WI38 (cell line): ENCODE measurements at regions not wholly inside any gene's neighbourhood (a gene's known extent, or its start where the extent isn't known, plus 50 kb on each side); places are given as distances from the start of the nearest gene placed in this dataset.

Experiments used
- H3K4me3 ChIP-seq: 2 replicates; pipeline ENCODE4 v1.5.1; 2011; ENCODE audit warnings: low read depth, mild to moderate bottlenecking, control low read depth, low read length
- TF ChIP-seq, protein P1 (sequence below): IDR thresholded peaks from 2 replicates; pipeline ENCODE4 v1.5.1; 2012; ENCODE audit warnings: low read depth, mild to moderate bottlenecking, control low read depth, low read length

DNA sequence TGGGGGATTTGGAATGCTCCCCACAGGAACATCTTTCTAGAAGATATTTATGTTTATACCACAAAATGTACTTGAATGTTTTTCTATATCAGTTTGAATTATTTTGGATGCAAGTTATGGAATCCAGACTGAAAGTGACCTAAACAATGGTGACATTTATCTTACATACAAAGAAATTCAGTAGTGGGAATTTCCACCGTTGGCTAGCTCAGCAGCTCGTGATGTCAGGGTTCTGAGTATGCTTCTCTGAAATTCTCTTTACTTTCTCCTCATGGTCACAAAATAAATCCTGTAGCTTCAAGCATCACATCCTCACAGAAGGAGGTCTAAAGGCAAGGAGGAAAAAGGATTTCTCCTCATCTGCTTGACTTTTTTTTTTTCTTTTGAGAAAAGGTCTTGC, 105.3 kb downstream of the AKAIN1 start:
- H3K4me3 ChIP-seq, result no peak overlapping the region
- TF ChIP-seq, protein P1, sequence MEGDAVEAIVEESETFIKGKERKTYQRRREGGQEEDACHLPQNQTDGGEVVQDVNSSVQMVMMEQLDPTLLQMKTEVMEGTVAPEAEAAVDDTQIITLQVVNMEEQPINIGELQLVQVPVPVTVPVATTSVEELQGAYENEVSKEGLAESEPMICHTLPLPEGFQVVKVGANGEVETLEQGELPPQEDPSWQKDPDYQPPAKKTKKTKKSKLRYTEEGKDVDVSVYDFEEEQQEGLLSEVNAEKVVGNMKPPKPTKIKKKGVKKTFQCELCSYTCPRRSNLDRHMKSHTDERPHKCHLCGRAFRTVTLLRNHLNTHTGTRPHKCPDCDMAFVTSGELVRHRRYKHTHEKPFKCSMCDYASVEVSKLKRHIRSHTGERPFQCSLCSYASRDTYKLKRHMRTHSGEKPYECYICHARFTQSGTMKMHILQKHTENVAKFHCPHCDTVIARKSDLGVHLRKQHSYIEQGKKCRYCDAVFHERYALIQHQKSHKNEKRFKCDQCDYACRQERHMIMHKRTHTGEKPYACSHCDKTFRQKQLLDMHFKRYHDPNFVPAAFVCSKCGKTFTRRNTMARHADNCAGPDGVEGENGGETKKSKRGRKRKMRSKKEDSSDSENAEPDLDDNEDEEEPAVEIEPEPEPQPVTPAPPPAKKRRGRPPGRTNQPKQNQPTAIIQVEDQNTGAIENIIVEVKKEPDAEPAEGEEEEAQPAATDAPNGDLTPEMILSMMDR, result no peak

DNA sequence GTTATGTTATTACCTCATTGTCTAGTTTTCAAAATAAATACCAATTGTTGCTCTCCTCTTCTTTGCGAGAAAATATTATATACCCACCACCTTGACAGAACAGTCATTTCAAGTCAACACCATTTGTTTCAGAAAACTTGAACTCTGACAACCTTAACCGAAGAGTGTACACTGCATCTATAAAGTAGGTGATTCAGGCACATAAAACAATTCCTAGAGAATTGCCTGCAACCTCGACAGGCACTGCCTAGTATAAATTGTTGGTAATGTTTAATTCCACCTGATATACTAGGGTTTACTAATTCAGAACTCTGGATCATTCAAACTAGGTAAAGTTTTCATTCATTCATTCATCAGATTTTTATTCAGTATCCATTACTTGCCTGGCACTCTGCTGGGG, 121.8 kb downstream of the AKAIN1 start:
- TF ChIP-seq, protein P1, result no peak
- no peak overlapping the region for H3K4me3 ChIP-seq

DNA sequence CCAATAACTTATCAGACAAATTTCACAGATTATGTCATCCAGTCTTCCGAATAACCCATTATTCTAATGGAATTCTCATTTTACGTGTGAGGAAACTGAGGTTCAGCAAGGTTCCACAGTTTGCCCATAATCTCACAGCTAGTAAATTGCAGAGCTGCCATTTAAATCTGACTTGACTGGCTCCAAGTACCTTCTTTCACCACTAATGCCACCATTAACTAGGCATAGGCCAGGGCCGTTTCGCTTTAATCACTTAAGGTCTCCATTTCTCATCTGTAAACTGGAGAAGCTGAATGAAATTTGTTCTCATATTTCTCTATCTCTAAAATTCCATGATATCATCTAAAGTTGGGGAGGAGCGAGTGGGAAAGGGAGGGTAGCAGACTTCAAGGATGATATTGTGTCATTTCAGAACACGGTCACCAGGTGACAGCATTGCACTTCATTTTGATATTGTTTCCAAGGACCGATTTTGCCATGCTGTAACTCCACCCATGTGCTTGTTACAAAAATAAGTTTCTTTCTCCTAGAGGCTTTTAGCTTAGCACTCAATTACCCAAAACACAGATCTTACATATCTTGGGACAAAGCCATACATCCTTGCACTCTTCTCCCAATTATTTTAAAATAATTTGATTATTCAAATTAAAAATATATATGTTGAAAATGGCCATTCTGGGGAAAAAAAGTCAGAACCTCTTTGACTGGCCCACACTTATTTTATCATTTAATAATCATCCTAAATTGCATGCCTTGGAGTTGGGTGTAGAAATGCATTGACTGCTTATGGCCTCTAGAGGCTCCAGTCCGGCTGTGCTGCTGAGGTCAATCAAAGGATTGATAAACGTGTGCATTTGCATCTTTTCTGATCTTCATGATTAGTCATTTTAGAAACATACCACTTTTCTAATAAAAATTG, 123.8 kb downstream of the AKAIN1 start:
- TF ChIP-seq, protein P1, result no peak
- H3K4me3 ChIP-seq, result no peak overlapping the region

DNA sequence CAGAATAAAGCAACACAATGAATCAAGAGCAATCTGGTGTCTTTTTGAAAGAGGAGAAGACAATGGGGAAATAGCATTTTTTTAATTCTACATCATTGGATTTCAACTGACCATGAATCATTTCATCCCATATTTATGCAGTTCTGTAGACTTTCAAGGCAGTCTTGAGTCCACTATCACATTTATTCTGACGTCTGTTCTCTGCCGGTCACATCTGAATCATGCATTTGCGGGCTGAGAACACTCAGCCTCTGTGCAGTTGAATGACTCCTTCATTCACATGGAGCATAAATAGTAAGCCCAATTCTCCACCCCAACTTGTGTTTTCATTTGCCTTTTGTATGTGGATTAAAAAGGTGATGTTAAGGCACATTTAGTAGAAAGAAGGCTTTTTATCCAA, 128.2 kb downstream of the AKAIN1 start:
- TF ChIP-seq, protein P1, result no peak
- H3K4me3 ChIP-seq, result no peak overlapping the region

DNA sequence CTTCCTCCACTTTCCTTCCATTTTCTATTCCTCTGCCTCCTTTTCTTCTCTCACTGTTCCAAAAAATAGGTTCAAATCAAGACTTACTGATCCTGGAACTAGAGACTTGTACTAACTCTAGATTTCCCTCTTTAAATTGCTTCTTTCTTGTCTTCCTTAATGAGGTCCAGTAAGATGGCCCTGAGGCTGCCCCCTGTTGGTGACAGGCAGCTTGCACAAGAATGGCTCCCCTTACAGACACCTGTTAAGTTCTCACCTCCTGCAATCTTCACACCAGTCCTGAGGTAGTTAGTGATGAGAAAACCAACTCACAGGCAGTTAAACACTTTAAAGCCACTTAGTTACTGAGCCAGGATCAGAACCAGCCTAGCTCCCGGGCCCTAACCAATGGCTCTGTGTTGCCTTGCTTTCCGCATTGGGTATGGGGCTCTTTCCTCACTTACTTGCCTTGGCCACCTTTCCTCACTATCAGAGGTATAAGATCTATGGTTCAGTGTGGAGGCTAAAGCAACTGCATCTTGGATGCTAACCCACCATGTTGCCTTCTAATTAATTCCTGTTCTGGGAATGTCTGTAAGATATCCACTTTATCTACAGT, 130.6 kb downstream of the AKAIN1 start:
- H3K4me3 ChIP-seq, result no peak overlapping the region
- TF ChIP-seq, protein P1, result no peak

DNA sequence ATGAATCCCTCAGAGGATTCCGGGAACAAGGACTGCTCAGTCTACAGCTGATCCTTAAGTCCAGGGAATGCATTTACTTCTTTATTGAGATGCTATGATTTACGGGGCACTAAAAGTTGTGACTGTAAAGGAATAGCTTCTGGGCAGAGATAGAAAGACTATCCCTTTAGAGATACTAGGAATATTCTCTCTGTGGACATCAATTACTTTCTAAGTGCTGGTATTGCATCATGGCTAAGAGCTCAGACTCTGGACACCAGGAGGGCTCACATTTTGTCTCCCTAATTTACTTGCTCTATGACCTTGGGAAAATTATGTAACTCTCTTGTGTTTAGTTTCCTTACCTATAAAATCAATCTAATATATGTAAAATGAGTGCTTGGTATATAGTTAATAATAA, 131.4 kb downstream of the AKAIN1 start:
- TF ChIP-seq, protein P1, result no peak
- no peak overlapping the region for H3K4me3 ChIP-seq

DNA sequence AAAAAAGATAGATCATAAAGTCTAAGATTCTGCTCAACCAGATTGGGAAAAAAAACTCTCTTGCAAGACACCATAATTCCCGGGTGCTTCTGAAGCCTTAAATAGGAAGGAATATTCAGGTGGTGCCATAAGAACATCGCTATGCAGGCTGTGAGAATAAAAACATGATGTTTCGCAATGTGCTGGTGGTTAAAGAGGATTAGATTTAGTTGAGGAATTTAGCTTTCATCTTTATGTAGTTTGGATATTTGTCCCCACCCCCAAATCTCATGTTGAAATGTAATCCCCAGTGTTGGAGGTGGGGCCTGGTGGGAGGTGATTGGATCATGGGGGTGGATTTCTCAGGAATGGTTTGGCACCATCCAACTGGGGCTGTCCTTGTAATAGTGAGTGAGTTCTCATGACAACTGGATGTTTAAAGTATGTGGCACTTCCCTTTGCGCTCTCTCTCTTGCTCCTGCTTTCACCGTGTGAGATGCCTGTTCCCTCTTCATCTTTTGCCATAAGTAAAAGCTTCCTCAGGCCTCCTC, 132.2 kb downstream of the AKAIN1 start:
- no peak overlapping the region for H3K4me3 ChIP-seq
- TF ChIP-seq, protein P1, result no peak
